Activated gamma-delta T cell treated with anti-CD3 and anti-CD28 coated beads, Interleukin-2, amount 50 U/mL, for 16 hours (primary cell): ENCODE measurements at regions not wholly inside any gene's neighbourhood (a gene's known extent, or its start where the extent isn't known, plus 50 kb on each side); places are given as distances from the start of the nearest gene placed in this dataset.
"Not testable (repeated sequence)": the region's sequence is repeated elsewhere in the genome, so short reads cannot be mapped to it uniquely, and the experiment has no call there.

Experiments
- DNase-seq: peaks from one replicate; pipeline ENCODE4 v3.0.0-alpha.2; 2020; ENCODE audit warnings: low read depth

- no peak for DNase-seq
Measured at GRCh38 chr22:17318817-17319216, 50.4 kb upstream of the CECR2 start.

DNA sequence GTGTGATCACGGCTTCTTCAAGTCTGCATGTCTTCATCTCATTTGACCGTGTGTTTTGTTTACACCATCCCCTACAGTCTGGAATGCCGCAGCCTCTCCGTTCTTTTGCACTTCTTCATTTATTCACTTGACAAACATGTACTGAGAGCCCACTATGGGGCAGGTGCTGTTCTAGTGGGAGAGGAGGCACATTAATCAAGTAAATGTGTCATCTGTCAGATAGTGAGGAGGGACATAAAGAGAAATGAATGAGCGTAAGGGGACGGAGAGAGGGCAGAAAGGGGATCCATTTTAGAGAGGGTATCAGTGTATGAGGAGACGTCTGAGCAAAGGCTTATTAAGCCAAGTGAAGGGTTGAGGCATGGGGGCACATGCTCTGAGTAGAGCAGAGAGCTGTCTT is 54.0 kb upstream of the CECR2 start:
- DNase-seq, result no peak

- DNase-seq, result no peak
Measured at GRCh38 chr22:17314487-17314886, 54.8 kb upstream of the CECR2 start.

DNA sequence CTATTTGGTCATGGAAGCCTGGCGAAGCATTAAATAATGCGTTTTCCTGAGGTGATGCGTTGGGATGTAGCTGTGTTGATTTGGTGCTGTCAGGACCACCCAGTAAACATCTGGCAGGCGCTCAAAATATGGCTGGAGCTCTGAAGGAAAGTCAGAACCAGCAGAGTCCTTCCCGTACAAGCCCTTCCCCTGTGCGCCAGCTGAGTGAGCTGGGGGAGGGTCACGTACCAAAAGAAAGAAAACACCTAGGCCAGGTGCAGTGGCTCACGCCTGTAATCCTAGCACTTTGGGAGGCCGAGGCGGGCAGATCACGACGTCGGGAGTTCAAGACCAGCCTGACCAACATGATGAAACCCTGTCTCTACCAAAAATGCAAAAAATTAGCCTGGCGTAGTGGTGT is 55.6 kb upstream of the CECR2 start:
- DNase-seq, result no peak

GRCh38 chr22:17307566-17307965 is 61.7 kb upstream of the CECR2 start:
- no peak for DNase-seq

DNA sequence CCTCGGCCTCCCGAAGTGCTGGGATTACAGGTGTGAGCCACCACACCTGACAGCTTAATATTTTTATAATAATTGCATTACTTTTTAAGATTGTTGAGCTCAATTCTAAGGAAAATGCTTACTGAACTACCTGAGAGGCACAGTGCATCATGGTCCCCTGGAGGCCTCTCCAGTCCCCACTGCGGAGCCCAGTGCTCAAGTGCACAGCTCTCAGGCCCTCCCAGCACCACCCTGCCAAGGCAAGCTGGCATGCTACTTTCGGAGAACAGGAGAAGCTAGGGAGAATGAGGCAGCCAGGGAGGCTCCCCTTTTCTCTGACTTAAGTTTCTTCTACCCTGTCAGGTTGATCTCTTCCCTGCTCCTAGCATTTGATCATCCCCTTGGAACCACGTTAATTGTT is 64.2 kb upstream of the CECR2 start:
- DNase-seq, result no peak

DNA sequence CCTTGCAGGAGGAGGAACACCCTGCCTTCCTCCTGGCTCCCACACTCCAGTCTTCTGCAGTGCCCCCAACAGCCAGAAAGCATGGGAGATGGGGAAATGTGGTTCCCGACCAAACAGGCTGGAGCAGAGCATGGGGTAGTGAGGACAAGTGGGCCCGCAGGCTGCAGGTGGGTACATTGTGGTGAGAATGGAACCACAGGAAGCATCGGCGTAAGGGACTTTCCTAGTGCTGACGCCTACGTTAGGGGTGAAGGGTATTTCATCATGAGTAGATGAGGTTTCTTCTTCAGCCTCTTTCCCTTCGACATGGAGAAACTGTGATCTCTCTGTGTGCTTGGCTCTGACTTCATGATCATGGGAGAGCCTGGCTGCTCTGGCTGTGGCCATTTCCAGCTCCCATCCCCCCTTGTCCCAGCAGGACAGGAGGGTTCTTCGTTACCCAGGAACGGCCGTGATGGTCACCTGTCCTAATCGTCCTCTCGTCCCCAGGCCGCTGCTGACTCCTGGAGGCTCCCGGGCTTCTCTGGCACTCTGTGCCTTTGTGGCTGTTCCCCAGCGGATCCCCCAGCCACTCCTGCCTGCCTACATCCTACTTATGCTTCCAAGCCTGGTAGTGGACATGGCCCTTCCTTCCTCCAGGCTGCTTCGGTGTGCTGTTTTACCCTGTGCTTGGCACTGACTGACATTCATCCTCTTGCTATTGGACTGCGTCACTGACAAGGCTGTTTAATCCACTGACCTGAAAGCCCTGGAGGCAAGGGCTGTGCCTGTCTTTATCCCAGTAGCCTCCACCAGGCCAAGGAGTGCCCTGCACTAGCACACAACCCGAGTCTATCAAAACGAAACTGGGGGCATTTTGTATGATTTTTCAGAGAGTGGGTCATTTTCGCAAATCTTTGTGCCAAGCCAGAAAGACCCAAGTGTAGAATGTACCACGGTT is 65.2 kb upstream of the CECR2 start:
- peak; percentile 11 for DNase-seq

GRCh38 chr22:17303441-17303839 is 65.8 kb upstream of the CECR2 start:
- no peak for DNase-seq

- no peak for DNase-seq
Measured at GRCh38 chr22:17302616-17303015, 66.6 kb upstream of the CECR2 start.

GRCh38 chr22:17300926-17301325 is 68.3 kb upstream of the CECR2 start:
- DNase-seq, result no peak

GRCh38 chr22:17298805-17299502 is 70.3 kb upstream of the CECR2 start:
- DNase-seq, result not testable (repeated sequence)

DNA sequence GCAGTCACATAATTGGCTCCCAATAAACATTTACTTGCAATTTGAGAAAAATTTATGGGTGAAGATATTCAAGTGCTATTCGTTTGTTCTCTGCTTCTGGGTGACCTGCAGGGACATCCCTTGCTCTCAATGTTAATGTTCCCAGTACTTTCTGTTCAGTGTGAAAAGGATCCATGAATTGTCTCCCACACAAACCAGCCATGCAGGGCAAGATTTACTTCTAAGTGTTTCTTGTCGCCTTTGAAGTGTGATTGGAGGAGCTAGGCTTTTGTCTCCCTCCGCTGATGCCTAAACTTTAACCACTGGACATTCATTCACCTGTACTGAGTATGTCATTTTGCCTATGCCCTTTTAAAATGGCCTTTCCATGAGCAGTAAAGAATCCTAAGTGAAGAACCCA is 66.4 kb upstream of the ADA2 start:
- DNase-seq, result no peak

DNA sequence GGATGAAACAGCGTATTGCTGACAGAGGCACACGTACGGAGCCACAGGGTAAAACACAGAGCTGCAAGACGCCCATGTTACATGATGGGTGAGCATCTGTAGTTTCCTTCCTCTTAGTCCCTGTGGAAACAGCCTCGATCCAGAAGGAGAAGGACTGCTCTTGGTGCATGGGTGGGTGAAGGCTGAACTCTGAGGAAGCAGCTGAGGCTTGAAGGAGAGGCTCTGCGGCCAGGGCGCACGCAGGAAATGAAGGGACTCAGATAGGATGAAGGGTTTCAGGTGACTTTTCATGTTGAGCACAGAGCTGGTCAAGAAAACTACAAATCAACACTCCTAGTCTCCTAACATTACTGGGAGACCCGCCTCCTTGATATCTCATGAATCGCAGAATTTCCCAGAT is 65.7 kb upstream of the ADA2 start:
- no peak for DNase-seq

- no peak for DNase-seq
Measured at GRCh38 chr22:17284466-17284865, 65.2 kb upstream of the ADA2 start.

- DNase-seq, result not testable (repeated sequence)
Measured at GRCh38 chr22:17283865-17284264, 64.6 kb upstream of the ADA2 start.

GRCh38 chr22:17283423-17283822 is 64.2 kb upstream of the ADA2 start:
- no peak for DNase-seq

GRCh38 chr22:17281440-17281841 is 62.2 kb upstream of the ADA2 start:
- no peak for DNase-seq

- DNase-seq, result no peak
Measured at GRCh38 chr22:17281026-17281425, 61.8 kb upstream of the ADA2 start.

DNA sequence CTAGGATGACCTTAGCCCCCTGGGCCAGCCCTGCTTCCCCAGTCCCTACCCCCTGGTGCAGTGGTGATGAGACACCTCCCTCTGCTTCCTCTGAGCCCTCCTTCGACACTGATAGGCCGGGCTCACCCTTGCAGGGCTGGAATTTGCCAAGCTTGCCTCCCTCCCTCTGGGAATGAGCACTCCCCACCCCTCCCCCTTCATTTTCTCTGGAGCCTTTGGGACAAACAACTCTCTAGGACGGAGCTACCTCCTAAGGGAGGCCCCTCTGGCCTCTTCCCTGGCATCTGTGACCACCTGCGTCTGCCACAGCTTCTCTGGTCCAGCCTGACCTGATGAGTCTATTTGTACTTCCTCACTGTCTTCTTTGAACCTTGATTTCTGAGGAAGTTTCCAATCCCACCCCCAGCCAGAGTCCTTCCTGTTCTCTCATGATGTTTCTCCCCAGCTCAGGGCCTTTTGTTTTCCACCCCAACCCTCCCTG is 53.3 kb upstream of the ADA2 start:
- DNase-seq, result no peak

DNA sequence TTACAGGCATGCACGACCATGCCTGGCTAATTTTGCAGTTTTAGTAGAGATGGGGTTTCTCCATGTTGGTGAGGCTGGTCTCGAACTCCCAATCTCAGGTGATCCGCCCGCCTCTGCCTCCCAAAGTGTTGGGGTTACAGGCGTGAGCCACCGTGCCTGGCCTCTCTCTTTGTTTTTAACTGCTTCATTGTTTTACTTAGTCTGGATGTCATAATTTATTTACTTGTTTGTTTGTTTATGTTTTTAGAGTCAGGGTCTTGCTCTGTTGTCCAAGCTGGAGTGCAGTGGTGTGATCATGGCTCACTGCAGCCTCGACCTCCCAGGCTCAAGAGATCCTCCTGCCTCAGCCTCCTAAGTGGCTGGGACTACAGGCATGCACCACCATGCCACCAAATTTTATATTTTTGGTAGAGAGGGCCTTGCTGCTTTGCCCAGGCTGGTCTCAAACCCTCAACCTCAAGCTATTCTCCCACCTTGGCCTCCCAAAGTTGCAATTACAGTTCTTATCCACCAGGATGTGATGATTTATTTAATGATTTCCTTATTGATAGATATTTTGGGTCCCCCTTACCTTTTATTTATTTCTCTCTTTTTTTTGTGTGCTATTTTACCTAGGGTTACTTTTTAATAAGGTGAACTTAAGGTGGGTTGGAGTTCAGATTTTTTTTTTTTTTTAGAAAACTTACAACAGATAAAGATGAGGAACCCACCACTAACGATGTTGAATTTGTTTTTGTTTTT is 52.6 kb upstream of the ADA2 start:
- no peak for DNase-seq

DNA sequence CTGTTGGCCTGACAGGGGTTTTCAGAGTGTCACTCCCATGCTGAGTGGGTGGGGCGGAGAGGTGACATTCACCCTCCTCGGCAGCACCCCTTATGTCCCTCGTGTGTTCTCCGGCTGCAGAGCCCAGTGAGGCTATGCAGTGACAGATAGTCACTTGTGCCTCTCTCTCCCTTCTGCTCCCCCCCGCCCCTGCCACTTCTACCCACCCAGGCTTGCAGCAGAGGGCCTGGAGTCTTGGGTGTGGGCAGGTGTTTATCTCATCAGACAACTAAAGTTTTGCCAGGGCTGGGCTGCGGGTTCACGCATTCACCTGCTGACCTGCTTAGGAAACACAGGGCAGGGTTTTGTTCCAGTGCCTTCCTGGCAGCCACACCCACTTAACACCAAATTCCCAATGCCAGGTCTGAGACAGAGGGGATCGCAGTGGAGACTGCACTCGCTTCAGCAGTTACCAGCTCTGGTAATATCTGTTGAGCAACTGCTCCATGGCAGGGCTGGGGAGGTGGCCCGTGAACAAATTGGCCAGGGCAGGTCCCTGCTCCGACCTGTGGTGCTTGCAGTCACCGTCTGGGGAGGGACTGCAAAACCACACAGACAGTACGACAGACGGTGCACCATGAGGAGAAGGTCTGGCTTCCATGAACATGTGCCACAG is 50.5 kb upstream of the ADA2 start:
- DNase-seq, result no peak

DNA sequence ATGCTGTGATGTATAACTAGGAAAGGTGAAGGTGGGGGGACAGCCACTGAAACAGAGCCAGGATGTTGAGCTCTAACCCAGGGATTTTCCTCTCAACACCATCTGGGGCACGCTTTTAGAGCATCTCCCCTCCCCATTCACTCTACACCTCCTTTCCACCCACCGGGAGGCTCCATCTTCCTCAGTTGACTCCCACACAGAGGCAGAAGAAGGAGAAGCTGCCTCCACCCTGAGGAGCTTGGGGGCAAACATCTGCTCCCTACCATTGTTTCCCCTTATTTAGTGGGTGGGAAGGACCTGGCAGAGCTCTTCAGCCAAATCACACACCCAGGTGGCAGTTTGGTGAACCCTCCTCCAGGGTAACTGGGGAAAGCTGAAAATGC is 50.0 kb upstream of the ADA2 start:
- DNase-seq, result no peak
